H1 (cell line): ENCODE measurements at regions not wholly inside any gene's neighbourhood (a gene's known extent, or its start where the extent isn't known, plus 50 kb on each side); places are given as distances from the start of the nearest gene placed in this dataset.

Source experiments
- CTBP2 ChIP-seq: IDR thresholded peaks from 2 replicates; pipeline ENCODE4 v1.7.0; 2011; ENCODE audit warnings: borderline replicate concordance, mild to moderate bottlenecking, moderate library complexity, mixed read lengths, low read length; ENCODE audit not compliant: insufficient read depth, insufficient read length
- NRF1 ChIP-seq: IDR thresholded peaks from 2 replicates; pipeline ENCODE4 v1.6.1; 2011; ENCODE audit warnings: mild to moderate bottlenecking, low read depth, low read length, improper control_type of control experiment

DNA sequence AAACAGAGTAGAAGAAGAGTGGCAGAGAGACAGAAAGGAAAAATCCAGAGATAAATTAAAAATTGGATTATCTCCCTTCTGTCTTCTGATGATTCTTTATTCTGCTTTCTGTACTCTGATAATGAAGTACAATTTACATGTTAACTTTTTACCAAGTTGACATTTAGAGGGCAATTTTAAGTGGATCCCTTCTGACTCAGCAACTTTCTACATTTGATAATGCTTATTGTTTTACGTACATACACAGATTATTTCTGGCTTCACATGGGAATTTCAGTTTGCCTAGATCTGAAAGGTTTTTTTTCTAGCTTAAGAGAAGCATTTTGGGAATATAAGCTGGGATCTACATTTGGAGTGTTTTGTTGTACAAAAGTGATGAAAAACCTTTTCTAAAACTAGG lies 491.3 kb downstream of the OTOL1 start (continued):
- TF ChIP-seq CTBP2 (no peak), NRF1 (no peak)
- TF ChIP-seq, all 59 proteins: peak for 0
